GM12878 (cell line): ENCODE measurements at regions not wholly inside any gene's neighbourhood (a gene's known extent, or its start where the extent isn't known, plus 50 kb on each side); places are given as distances from the start of the nearest gene placed in this dataset.

ENCODE experiments used
- EED ChIP-seq: sonication (generic); IDR thresholded peaks from 2 replicates; pipeline ENCODE4 v1.6.1; 2016; ENCODE audit warnings: antibody characterized with exemption, low read depth
- EGR1 ChIP-seq, 2 experiments: IDR thresholded peaks; 1 replicate in 1 of 2; 2 replicates in 1 of 2; pipeline ENCODE4 v1.6.1; 2011 to 2012; ENCODE audit warnings: low read depth in 2 of 2, low read length in 2 of 2, borderline replicate concordance in 1 of 2, mild to moderate bottlenecking in 1 of 2, moderate library complexity in 1 of 2
- IKZF1 ChIP-seq: fragments of 450-650 bp; conservative IDR thresholded peaks from 2 replicates; pipeline ENCODE4 v1.6.1; 2017; ENCODE audit warnings: antibody characterized with exemption, mild to moderate bottlenecking
- NRF1 ChIP-seq: conservative IDR thresholded peaks from 2 replicates; pipeline ENCODE4 v1.6.1; 2011; ENCODE audit warnings: mild to moderate bottlenecking, low read depth, low read length, improper control_type of control experiment
- POLR2A ChIP-seq: IDR thresholded peaks from 2 replicates; pipeline ENCODE4 v1.6.1; 2011; ENCODE audit warnings: low read depth, mild to moderate bottlenecking, low read length
- SMAD1 ChIP-seq: fragments of 450-650 bp; IDR thresholded peaks from 2 replicates; pipeline ENCODE4 v1.6.1; 2018; ENCODE audit warnings: mild to moderate bottlenecking, low read depth; ENCODE audit not compliant: partially characterized antibody
- TCF3 ChIP-seq: IDR thresholded peaks from 2 replicates; pipeline ENCODE4 v1.6.1; 2012; ENCODE audit warnings: low read depth, mild to moderate bottlenecking, low read length, borderline replicate concordance; ENCODE audit not compliant: insufficient read depth
- ZZZ3 ChIP-seq: IDR thresholded peaks from 2 replicates; pipeline ENCODE4 v1.6.1; 2011; ENCODE audit warnings: low read depth; ENCODE audit not compliant: control insufficient read depth, insufficient read length
- TF ChIP-seq, protein P1 (sequence below), 3 experiments: IDR thresholded peaks in 2 of 3; conservative IDR thresholded peaks in 1 of 3; 2 replicates each; pipeline ENCODE4 v1.5.1; 2011; ENCODE audit warnings: low read depth in 3 of 3, low read length in 3 of 3, mild to moderate bottlenecking in 3 of 3, control low read depth in 2 of 3, moderate library complexity in 2 of 3, inconsistent platforms in 1 of 3, mixed read lengths in 1 of 3; ENCODE audit not compliant: control insufficient read depth in 2 of 3, insufficient read depth in 1 of 3; ENCODE audit errors: extremely low read depth in 1 of 3

DNA sequence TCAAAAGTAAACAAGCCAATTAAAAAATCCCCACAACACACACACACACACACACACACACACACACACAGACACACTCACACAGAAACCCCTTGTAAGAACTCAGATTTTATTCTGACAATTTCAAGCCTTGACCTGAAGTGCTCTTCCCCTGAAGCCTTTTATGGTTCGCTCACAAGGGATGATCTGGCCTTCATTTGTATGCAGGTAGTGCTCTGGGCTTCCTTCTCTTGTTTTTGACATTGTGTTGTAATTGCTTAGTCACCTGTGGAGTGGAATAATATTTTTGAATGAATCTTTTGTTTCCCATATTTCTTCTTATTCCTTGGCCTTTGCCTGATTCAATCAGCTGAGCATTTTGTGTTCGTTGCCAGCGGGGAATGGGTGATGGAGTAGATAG, 83.3 kb upstream of the CSRP2 start:
- no peak for TF ChIP-seq ZZZ3
- TF ChIP-seq, protein P1, sequence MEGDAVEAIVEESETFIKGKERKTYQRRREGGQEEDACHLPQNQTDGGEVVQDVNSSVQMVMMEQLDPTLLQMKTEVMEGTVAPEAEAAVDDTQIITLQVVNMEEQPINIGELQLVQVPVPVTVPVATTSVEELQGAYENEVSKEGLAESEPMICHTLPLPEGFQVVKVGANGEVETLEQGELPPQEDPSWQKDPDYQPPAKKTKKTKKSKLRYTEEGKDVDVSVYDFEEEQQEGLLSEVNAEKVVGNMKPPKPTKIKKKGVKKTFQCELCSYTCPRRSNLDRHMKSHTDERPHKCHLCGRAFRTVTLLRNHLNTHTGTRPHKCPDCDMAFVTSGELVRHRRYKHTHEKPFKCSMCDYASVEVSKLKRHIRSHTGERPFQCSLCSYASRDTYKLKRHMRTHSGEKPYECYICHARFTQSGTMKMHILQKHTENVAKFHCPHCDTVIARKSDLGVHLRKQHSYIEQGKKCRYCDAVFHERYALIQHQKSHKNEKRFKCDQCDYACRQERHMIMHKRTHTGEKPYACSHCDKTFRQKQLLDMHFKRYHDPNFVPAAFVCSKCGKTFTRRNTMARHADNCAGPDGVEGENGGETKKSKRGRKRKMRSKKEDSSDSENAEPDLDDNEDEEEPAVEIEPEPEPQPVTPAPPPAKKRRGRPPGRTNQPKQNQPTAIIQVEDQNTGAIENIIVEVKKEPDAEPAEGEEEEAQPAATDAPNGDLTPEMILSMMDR (IDR thresholded peaks at IDR 0.05 in 2 of 3, conservative IDR thresholded peaks at IDR 0.05 in 1 of 3; ENCODE audit: control insufficient read depth in 2 of 3, extremely low read depth in 1 of 3, insufficient read depth in 1 of 3, low read depth in 3 of 3, low read length in 3 of 3): no peak
- no peak for TF ChIP-seq SMAD1
- TF ChIP-seq EGR1 (IDR thresholded peaks at IDR 0.05; ENCODE audit: borderline replicate concordance in 1 of 2, low read depth in 2 of 2, low read length in 2 of 2): no peak
- TF ChIP-seq POLR2A: no peak
- no peak for TF ChIP-seq TCF3
- no peak for TF ChIP-seq NRF1
- no peak for TF ChIP-seq EED
- TF ChIP-seq IKZF1: no peak
